ENCODE measurements at regions not wholly inside any gene's neighbourhood (a gene's known extent, or its start where the extent isn't known, plus 50 kb on each side); places are given as distances from the start of the nearest gene placed in this dataset.

GRCh38 chr4:60724623-60725022 lies 475.5 kb upstream of the ADGRL3 start:
- TF ChIP-seq, protein P1, sequence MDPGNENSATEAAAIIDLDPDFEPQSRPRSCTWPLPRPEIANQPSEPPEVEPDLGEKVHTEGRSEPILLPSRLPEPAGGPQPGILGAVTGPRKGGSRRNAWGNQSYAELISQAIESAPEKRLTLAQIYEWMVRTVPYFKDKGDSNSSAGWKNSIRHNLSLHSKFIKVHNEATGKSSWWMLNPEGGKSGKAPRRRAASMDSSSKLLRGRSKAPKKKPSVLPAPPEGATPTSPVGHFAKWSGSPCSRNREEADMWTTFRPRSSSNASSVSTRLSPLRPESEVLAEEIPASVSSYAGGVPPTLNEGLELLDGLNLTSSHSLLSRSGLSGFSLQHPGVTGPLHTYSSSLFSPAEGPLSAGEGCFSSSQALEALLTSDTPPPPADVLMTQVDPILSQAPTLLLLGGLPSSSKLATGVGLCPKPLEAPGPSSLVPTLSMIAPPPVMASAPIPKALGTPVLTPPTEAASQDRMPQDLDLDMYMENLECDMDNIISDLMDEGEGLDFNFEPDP (CRISPR knock-in tag; conservative IDR thresholded peaks at IDR 0.05): no peak
- TF ChIP-seq PRDM10 (CRISPR knock-in tag; IDR thresholded peaks at IDR 0.05; ENCODE audit: low read depth) (no peak), JUN (CRISPR knock-in tag; IDR thresholded peaks at IDR 0.05) (no peak), MATR3 (CRISPR knock-in tag; IDR thresholded peaks at IDR 0.05) (no peak)
